ENCODE measurements at regions not wholly inside any gene's neighbourhood (a gene's known extent, or its start where the extent isn't known, plus 50 kb on each side); places are given as distances from the start of the nearest gene placed in this dataset.

- Histone ChIP-seq H3K27me3 (ENCODE audit: control insufficient read depth in 1 of 2, insufficient read depth in 1 of 2, low read length in 2 of 2) (no peaks in the 10 kb centered on the region), H3K27ac (ENCODE audit: low read length, poor library complexity, severe bottlenecking) (no peak overlapping the region), H3K4ac (ENCODE audit: low read depth in 1 of 2, low read length in 2 of 2) (no peak overlapping the region), H3K23ac (ENCODE audit: low read length in 2 of 2) (no peak overlapping the region), H2BK120ac (ENCODE audit: low read depth, low read length) (no peak overlapping the region), H3K18ac (ENCODE audit: low read depth in 1 of 2, low read length in 2 of 2) (no peak overlapping the region), H2BK5ac (ENCODE audit: low read depth, low read length, poor library complexity, severe bottlenecking) (no peak overlapping the region), H3K9ac (ENCODE audit: low read length) (no peak overlapping the region), H2BK15ac (ENCODE audit: low read depth, poor library complexity, severe bottlenecking) (no peak overlapping the region), H4K8ac (ENCODE audit: low read length) (no peak overlapping the region), H2AFZ (ENCODE audit: low read depth, low read length) (no peak overlapping the region), H3K79me1 (replicated peaks; ENCODE audit: low read length, poor library complexity, severe bottlenecking) (no peaks in the 10 kb centered on the region), H3K4me2 (ENCODE audit: low read length, poor library complexity, severe bottlenecking) (no peak overlapping the region), H3K4me1 (ENCODE audit: control insufficient read depth, insufficient read depth, low read depth, low read length) (no peaks in the 10 kb centered on the region), H4K91ac (ENCODE audit: low read length) (no peak overlapping the region), H2BK12ac (ENCODE audit: low read length in 2 of 2) (no peak overlapping the region), H3K4me3 (ENCODE audit: insufficient read depth in 1 of 2, low read depth in 1 of 2, low read length in 2 of 2) (no peak overlapping the region), H2AK5ac (ENCODE audit: low read length, severe bottlenecking) (no peak overlapping the region), H3K14ac (ENCODE audit: low read length in 2 of 2) (no peak overlapping the region), H3K9me3 (ENCODE audit: control insufficient read depth, low read length) (no peaks in the 10 kb centered on the region), H3K36me3 (ENCODE audit: control insufficient read depth in 1 of 2, insufficient read depth in 2 of 2, low read depth in 1 of 2, low read length in 2 of 2) (no peaks in the 10 kb centered on the region)
- DNase-seq: no peak
- no CpG with 5 or more reads among the region's 1 CpG for WGBS
Observed at GRCh38 chr9:14994738-14995137, 84.5 kb upstream of the FREM1 start.

DNA sequence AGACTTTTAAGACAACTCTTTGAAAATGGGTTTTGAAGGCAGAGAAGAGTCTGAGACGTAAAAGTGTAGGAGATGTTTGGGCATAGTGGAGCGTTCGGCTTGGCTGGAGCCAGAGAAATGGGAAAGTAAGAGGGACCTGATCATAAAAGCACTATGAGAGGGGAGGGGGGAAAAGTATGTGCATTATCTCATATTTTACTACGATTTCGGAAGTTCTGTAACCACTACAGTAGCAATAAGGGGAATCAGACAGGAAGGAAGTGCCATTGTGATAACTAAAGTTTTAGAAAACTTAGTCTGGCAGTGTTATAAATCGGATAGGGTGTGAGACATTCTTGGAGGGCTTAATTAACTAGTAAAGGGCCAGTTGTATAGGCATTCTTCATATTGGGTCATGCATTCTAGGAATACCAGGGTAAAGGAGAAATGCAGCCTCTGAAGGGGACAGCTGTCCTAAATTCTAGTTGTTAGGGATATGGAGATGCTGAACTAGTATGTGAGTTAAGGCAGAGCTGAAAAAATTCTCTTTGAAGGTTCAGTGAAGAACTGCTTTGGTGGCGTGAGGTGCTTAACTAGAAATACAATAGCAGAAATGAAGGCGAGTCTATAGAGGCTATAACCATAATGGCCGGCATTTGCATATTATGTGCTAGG is 83.8 kb upstream of the FREM1 start:
- Histone ChIP-seq H3K27ac (ENCODE audit: low read length, poor library complexity, severe bottlenecking) (no peak overlapping the region), H3K18ac (ENCODE audit: low read depth in 1 of 2, low read length in 2 of 2) (peak overlapping the region; percentile 7 to 39), H3K23ac (ENCODE audit: low read length in 2 of 2) (no peak overlapping the region), H3K36me3 (ENCODE audit: control insufficient read depth in 1 of 2, insufficient read depth in 2 of 2, low read depth in 1 of 2, low read length in 2 of 2) (no peaks in the 10 kb centered on the region), H2BK12ac (ENCODE audit: low read length in 2 of 2) (no peak overlapping the region), H2BK5ac (ENCODE audit: low read depth, low read length, poor library complexity, severe bottlenecking) (no peak overlapping the region), H3K79me1 (replicated peaks; ENCODE audit: low read length, poor library complexity, severe bottlenecking) (no peaks in the 10 kb centered on the region), H3K9ac (ENCODE audit: low read length) (peak overlapping the region; percentile 95), H2AFZ (ENCODE audit: low read depth, low read length) (no peak overlapping the region), H2BK15ac (ENCODE audit: low read depth, poor library complexity, severe bottlenecking) (no peak overlapping the region), H3K4me1 (ENCODE audit: control insufficient read depth, insufficient read depth, low read depth, low read length) (no peaks in the 10 kb centered on the region), H4K8ac (ENCODE audit: low read length) (peak overlapping the region; percentile 80), H3K4ac (ENCODE audit: low read depth in 1 of 2, low read length in 2 of 2) (no peak overlapping the region), H3K4me2 (ENCODE audit: low read length, poor library complexity, severe bottlenecking) (peak overlapping the region; percentile 43), H3K9me3 (ENCODE audit: control insufficient read depth, low read length) (no peaks in the 10 kb centered on the region), H4K91ac (ENCODE audit: low read length) (no peak overlapping the region), H3K14ac (ENCODE audit: low read length in 2 of 2) (no peak overlapping the region), H2AK5ac (ENCODE audit: low read length, severe bottlenecking) (no peak overlapping the region), H2BK120ac (ENCODE audit: low read depth, low read length) (no peak overlapping the region), H3K27me3 (ENCODE audit: control insufficient read depth in 1 of 2, insufficient read depth in 1 of 2, low read length in 2 of 2) (no peaks in the 10 kb centered on the region), H3K4me3 (ENCODE audit: insufficient read depth in 1 of 2, low read depth in 1 of 2, low read length in 2 of 2) (peak overlapping the region in 1 of 2 experiments; percentile 90)
- no peak for DNase-seq
- 75% methylated on average over 7 of the region's 9 CpGs for WGBS

DNA sequence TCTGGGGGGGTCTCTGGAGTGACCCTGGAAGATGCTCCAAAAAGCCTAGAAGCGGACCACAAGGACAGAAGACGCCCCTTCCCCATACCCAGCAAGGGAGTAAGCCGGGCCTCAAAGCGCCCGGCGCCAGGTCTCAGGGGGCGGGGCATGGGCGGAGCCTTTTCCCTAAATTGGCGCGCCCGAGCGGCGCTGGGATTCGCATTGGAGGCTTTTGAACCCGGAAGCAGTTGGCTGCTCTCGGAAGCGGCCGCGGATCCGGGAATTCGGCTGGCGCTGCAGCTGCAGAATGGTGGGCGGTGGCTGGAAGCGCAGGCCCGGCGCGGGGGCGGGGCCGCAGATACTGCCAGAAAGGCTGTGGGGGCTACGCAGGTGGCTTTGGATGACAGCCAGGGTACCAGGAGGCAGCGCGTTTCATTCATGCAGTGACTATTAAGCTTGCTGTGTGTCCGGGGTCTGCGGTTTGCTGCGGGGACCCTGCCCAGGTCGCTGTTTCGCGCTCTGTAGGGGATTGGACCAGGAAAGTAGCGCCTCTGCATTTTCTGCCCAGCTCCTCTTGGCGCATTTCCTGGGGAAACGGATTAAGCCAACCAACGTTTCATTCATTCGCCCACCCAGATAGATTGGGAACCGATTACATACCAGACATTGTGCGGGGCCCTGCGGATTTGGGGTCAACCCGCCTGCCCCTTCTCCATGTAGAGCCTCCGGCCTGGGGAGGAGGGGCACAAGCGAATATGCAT is 83.0 kb upstream of the FREM1 start:
- H3K23ac ChIP-seq (ENCODE audit: low read length in 2 of 2): no peak overlapping the region
- H3K36me3 ChIP-seq (ENCODE audit: control insufficient read depth in 1 of 2, insufficient read depth in 2 of 2, low read depth in 1 of 2, low read length in 2 of 2): no peaks in the 10 kb centered on the region
- peak overlapping the region; percentile 95 for H3K9ac ChIP-seq (ENCODE audit: low read length)
- peak overlapping the region; percentile 24 to 83 for H2BK12ac ChIP-seq (ENCODE audit: low read length in 2 of 2)
- H3K4me3 ChIP-seq (ENCODE audit: insufficient read depth in 1 of 2, low read depth in 1 of 2, low read length in 2 of 2): peak overlapping the region; percentile 76 to 90
- H2BK120ac ChIP-seq (ENCODE audit: low read depth, low read length): peak overlapping the region; percentile 27
- H3K27ac ChIP-seq (ENCODE audit: low read length, poor library complexity, severe bottlenecking): no peak overlapping the region
- peak overlapping the region; percentile 72 to 75 for H3K18ac ChIP-seq (ENCODE audit: low read depth in 1 of 2, low read length in 2 of 2)
- no peaks in the 10 kb centered on the region for H3K9me3 ChIP-seq (ENCODE audit: control insufficient read depth, low read length)
- no peak overlapping the region for H2AK5ac ChIP-seq (ENCODE audit: low read length, severe bottlenecking)
- peak overlapping the region; percentile 100 for H4K8ac ChIP-seq (ENCODE audit: low read length)
- DNase-seq: peak; percentile 77
- peak overlapping the region in 1 of 2 experiments; percentile 93 for H3K14ac ChIP-seq (ENCODE audit: low read length in 2 of 2)
- H3K4ac ChIP-seq (ENCODE audit: low read depth in 1 of 2, low read length in 2 of 2): peak overlapping the region; percentile 66 to 95
- peak overlapping the region; percentile 86 for H3K4me2 ChIP-seq (ENCODE audit: low read length, poor library complexity, severe bottlenecking)
- peak overlapping the region; percentile 90 for H4K91ac ChIP-seq (ENCODE audit: low read length)
- H2AFZ ChIP-seq (ENCODE audit: low read depth, low read length): peak overlapping the region; percentile 91
- H2BK15ac ChIP-seq (ENCODE audit: low read depth, poor library complexity, severe bottlenecking): peak overlapping the region; percentile 40
- H2BK5ac ChIP-seq (ENCODE audit: low read depth, low read length, poor library complexity, severe bottlenecking): no peak overlapping the region
- 11% methylated on average over 48 of the region's 49 CpGs for WGBS
- H3K79me1 ChIP-seq (replicated peaks; ENCODE audit: low read length, poor library complexity, severe bottlenecking): no peaks in the 10 kb centered on the region
- no peaks in the 10 kb centered on the region for H3K27me3 ChIP-seq (ENCODE audit: control insufficient read depth in 1 of 2, insufficient read depth in 1 of 2, low read length in 2 of 2)
- H3K4me1 ChIP-seq (ENCODE audit: control insufficient read depth, insufficient read depth, low read depth, low read length): no peaks in the 10 kb centered on the region

DNA sequence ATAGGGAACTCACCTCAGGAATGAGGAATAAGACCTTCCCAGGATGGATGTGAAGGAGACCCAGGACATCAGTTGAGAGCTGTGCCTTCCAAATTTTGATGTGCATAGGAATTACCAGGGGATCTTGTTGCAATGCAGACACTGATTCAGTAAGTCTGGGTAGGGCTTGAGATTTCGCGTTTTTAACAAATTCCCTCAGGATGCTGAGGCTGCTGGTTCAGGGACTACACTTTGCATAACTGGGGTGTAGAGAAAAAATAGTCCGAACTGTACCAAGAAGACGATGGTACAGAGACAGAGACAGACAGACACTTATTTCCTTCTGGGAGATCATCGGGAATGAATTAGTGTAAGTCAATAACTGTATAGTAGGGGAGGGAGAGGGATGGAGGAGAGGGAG is 82.3 kb upstream of the FREM1 start:
- Histone ChIP-seq H3K79me1 (replicated peaks; ENCODE audit: low read length, poor library complexity, severe bottlenecking) (no peaks in the 10 kb centered on the region), H3K4me3 (ENCODE audit: insufficient read depth in 1 of 2, low read depth in 1 of 2, low read length in 2 of 2) (peak overlapping the region in 1 of 2 experiments; percentile 90), H2BK15ac (ENCODE audit: low read depth, poor library complexity, severe bottlenecking) (no peak overlapping the region), H3K4ac (ENCODE audit: low read depth in 1 of 2, low read length in 2 of 2) (no peak overlapping the region), H3K4me1 (ENCODE audit: control insufficient read depth, insufficient read depth, low read depth, low read length) (no peaks in the 10 kb centered on the region), H4K91ac (ENCODE audit: low read length) (no peak overlapping the region), H3K18ac (ENCODE audit: low read depth in 1 of 2, low read length in 2 of 2) (no peak overlapping the region), H3K27me3 (ENCODE audit: control insufficient read depth in 1 of 2, insufficient read depth in 1 of 2, low read length in 2 of 2) (no peaks in the 10 kb centered on the region), H2BK120ac (ENCODE audit: low read depth, low read length) (no peak overlapping the region), H3K9me3 (ENCODE audit: control insufficient read depth, low read length) (no peaks in the 10 kb centered on the region), H3K23ac (ENCODE audit: low read length in 2 of 2) (no peak overlapping the region), H3K14ac (ENCODE audit: low read length in 2 of 2) (no peak overlapping the region), H3K9ac (ENCODE audit: low read length) (peak overlapping the region; percentile 95), H3K27ac (ENCODE audit: low read length, poor library complexity, severe bottlenecking) (no peak overlapping the region), H4K8ac (ENCODE audit: low read length) (no peak overlapping the region), H2AFZ (ENCODE audit: low read depth, low read length) (peak overlapping the region; percentile 91), H2BK12ac (ENCODE audit: low read length in 2 of 2) (no peak overlapping the region), H2AK5ac (ENCODE audit: low read length, severe bottlenecking) (no peak overlapping the region), H3K4me2 (ENCODE audit: low read length, poor library complexity, severe bottlenecking) (peak overlapping the region; percentile 86), H2BK5ac (ENCODE audit: low read depth, low read length, poor library complexity, severe bottlenecking) (no peak overlapping the region), H3K36me3 (ENCODE audit: control insufficient read depth in 1 of 2, insufficient read depth in 2 of 2, low read depth in 1 of 2, low read length in 2 of 2) (no peaks in the 10 kb centered on the region)
- no peak for DNase-seq
- 89% methylated on average over 5 of the region's 5 CpGs for WGBS

Measured in mesenchymal stem cell (in vitro differentiated cells and primary cell).